ENCODE measurements at regions not wholly inside any gene's neighbourhood (a gene's known extent, or its start where the extent isn't known, plus 50 kb on each side); places are given as distances from the start of the nearest gene placed in this dataset.

- no peaks in the 10 kb centered on the region for H3F3A ChIP-seq (ENCODE audit: control insufficient read depth, insufficient read depth)
- TF ChIP-seq CTCF (IDR thresholded peaks at IDR 0.05; ENCODE audit: low read depth, low read length, poor library complexity, severe bottlenecking) (no peak), EZH2phosphoT487 (IDR thresholded peaks at IDR 0.05; ENCODE audit: borderline replicate concordance, low read length) (no peak)
- no peak overlapping the region for H3K4me3 ChIP-seq (ENCODE audit: low read length)
These were observed 95.1 kb upstream of the CNTNAP4 start for GRCh38 chr16:76182041-76182635.

GRCh38 chr16:76183647-76184046 lies 93.6 kb upstream of the CNTNAP4 start:
- no peaks in the 10 kb centered on the region for H3K9me3 ChIP-seq (ENCODE audit: control insufficient read depth, insufficient read depth, low read length)
- H3F3A ChIP-seq (ENCODE audit: control insufficient read depth, insufficient read depth) = no peaks in the 10 kb centered on the region
- H3K9me2 ChIP-seq (replicated peaks; ENCODE audit: control insufficient read depth, low read length) = no peaks in the 10 kb centered on the region
- no peak overlapping the region for H3K4me3 ChIP-seq (ENCODE audit: low read length)
- no peaks in the 10 kb centered on the region for H4K20me1 ChIP-seq (ENCODE audit: control insufficient read depth, insufficient read depth, low read depth, low read length)
- TF ChIP-seq EZH2phosphoT487 (IDR thresholded peaks at IDR 0.05; ENCODE audit: borderline replicate concordance, low read length) (no peak), CTCF (IDR thresholded peaks at IDR 0.05; ENCODE audit: low read depth, low read length, poor library complexity, severe bottlenecking) (no peak)
- H3K4me1 ChIP-seq (ENCODE audit: control insufficient read depth, low read length) = no peaks in the 10 kb centered on the region
- H3K79me2 ChIP-seq (ENCODE audit: control insufficient read depth, low read length) = no peaks in the 10 kb centered on the region
- H3K36me3 ChIP-seq (ENCODE audit: control insufficient read depth, low read length) = no peaks in the 10 kb centered on the region
- no peak overlapping the region for H3K27ac ChIP-seq (ENCODE audit: low read depth, low read length)
- H3K4me2 ChIP-seq (ENCODE audit: low read length) = no peak overlapping the region
- no peaks in the 10 kb centered on the region for H3K27me3 ChIP-seq (ENCODE audit: control insufficient read depth, low read length)

More at GRCh38 chr16:76182041-76182635, 95.1 kb upstream of the CNTNAP4 start:
- H3K27ac ChIP-seq (ENCODE audit: low read depth, low read length) = no peak overlapping the region
- H4K20me1 ChIP-seq (ENCODE audit: control insufficient read depth, insufficient read depth, low read depth, low read length) = no peaks in the 10 kb centered on the region
- no peaks in the 10 kb centered on the region for H3K79me2 ChIP-seq (ENCODE audit: control insufficient read depth, low read length)
- no peaks in the 10 kb centered on the region for H3K9me3 ChIP-seq (ENCODE audit: control insufficient read depth, insufficient read depth, low read length)
- no peak overlapping the region for H3K4me2 ChIP-seq (ENCODE audit: low read length)
- no peaks in the 10 kb centered on the region for H3K36me3 ChIP-seq (ENCODE audit: control insufficient read depth, low read length)
- H3K4me1 ChIP-seq (ENCODE audit: control insufficient read depth, low read length) = no peaks in the 10 kb centered on the region
- H3K9me2 ChIP-seq (replicated peaks; ENCODE audit: control insufficient read depth, low read length) = no peaks in the 10 kb centered on the region
- no peaks in the 10 kb centered on the region for H3K27me3 ChIP-seq (ENCODE audit: control insufficient read depth, low read length)

DNA sequence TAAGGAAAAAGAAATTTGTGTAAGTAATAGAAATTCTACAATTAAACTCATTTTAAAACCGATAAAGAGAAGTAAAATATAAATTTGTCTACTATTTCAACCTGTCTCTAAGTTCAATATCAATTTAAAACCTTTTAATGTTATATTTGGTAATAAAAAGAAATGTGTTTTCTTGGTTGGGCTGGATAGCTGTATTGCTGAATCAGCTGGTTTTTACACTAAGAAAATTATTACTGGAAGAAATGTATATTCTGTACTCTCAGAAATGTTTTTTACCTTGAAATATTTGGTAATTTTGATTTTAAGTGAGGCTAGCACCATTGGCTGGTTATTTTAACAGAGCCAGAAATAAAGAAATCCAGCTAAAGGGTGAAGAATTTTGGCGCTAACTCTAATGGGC lies 87.1 kb upstream of the CNTNAP4 start:
- H3K79me2 ChIP-seq (ENCODE audit: control insufficient read depth, low read length) = no peaks in the 10 kb centered on the region
- H3K4me2 ChIP-seq (ENCODE audit: low read length) = no peak overlapping the region
- H3K27ac ChIP-seq (ENCODE audit: low read depth, low read length) = no peak overlapping the region
- H3K9me2 ChIP-seq (replicated peaks; ENCODE audit: control insufficient read depth, low read length) = no peaks in the 10 kb centered on the region
- no peaks in the 10 kb centered on the region for H3F3A ChIP-seq (ENCODE audit: control insufficient read depth, insufficient read depth)
- no peaks in the 10 kb centered on the region for H3K4me1 ChIP-seq (ENCODE audit: control insufficient read depth, low read length)
- H3K4me3 ChIP-seq (ENCODE audit: low read length) = no peak overlapping the region
- no peaks in the 10 kb centered on the region for H3K9me3 ChIP-seq (ENCODE audit: control insufficient read depth, insufficient read depth, low read length)
- no peaks in the 10 kb centered on the region for H3K36me3 ChIP-seq (ENCODE audit: control insufficient read depth, low read length)
- H3K27me3 ChIP-seq (ENCODE audit: control insufficient read depth, low read length) = no peaks in the 10 kb centered on the region
- no peak for TF ChIP-seq EZH2phosphoT487 (IDR thresholded peaks at IDR 0.05; ENCODE audit: borderline replicate concordance, low read length)
- no peak for TF ChIP-seq CTCF (IDR thresholded peaks at IDR 0.05; ENCODE audit: low read depth, low read length, poor library complexity, severe bottlenecking)
- H4K20me1 ChIP-seq (ENCODE audit: control insufficient read depth, insufficient read depth, low read depth, low read length) = no peaks in the 10 kb centered on the region
